Fibroblast of lung (primary cell): ENCODE measurements at regions not wholly inside any gene's neighbourhood (a gene's known extent, or its start where the extent isn't known, plus 50 kb on each side); places are given as distances from the start of the nearest gene placed in this dataset.

ENCODE experiments used
- DNase-seq, 2 donors: peaks; one replicate each; pipeline versions ENCODE4 v3.0.0 to v3.0.0-alpha.2; 2010; ENCODE audit warnings: low read depth in 2 of 2
- H2AFZ ChIP-seq: 2 replicates; pipeline ENCODE4 v1.5.1; 2012; ENCODE audit warnings: low read length, control low read depth, inconsistent platforms
- H3K27ac ChIP-seq: 2 replicates; pipeline ENCODE4 v1.5.1; 2011; ENCODE audit warnings: low read length, control low read depth; ENCODE audit not compliant: insufficient read depth
- H3K27me3 ChIP-seq: 2 replicates; pipeline ENCODE4 v1.5.1; 2011; ENCODE audit warnings: mild to moderate bottlenecking, low read length; ENCODE audit not compliant: control insufficient read depth, insufficient read depth
- H3K36me3 ChIP-seq: 2 replicates; pipeline ENCODE4 v1.5.1; 2011; ENCODE audit warnings: low read length; ENCODE audit not compliant: control insufficient read depth, insufficient read depth
- H3K4me1 ChIP-seq: 2 replicates; pipeline ENCODE4 v1.5.1; 2011; ENCODE audit warnings: low read length; ENCODE audit not compliant: control insufficient read depth, insufficient read depth; ENCODE audit errors: extremely low read depth
- H3K4me2 ChIP-seq: 2 replicates; pipeline ENCODE4 v1.5.1; 2011; ENCODE audit warnings: low read length, control low read depth; ENCODE audit not compliant: insufficient read depth; ENCODE audit errors: extremely low read depth
- H3K4me3 ChIP-seq, 4 experiments: fragments of 200-600 bp in 1 of 4; sonication (generic) in 1 of 4; replicated peaks in 1 of 4; 2 replicates each; pipeline ENCODE4 v1.5.1; 2011 to 2016; ENCODE audit warnings: low read length in 4 of 4, low read depth in 3 of 4, mild to moderate bottlenecking in 3 of 4, control low read depth in 2 of 4, inconsistent platforms in 1 of 4, mixed read lengths in 1 of 4; ENCODE audit not compliant: insufficient read depth in 1 of 4; ENCODE audit errors: control extremely low read depth in 1 of 4
- H3K79me2 ChIP-seq: 2 replicates; pipeline ENCODE4 v1.5.1; 2012; ENCODE audit warnings: mild to moderate bottlenecking, low read length, inconsistent platforms; ENCODE audit not compliant: control insufficient read depth, insufficient read depth
- H3K9ac ChIP-seq: 2 replicates; pipeline ENCODE4 v1.5.1; 2011; ENCODE audit warnings: mild to moderate bottlenecking, low read length, control low read depth; ENCODE audit not compliant: insufficient read depth
- H3K9me3 ChIP-seq: 2 replicates; pipeline ENCODE4 v1.5.1; 2012; ENCODE audit warnings: low read depth, low read length; ENCODE audit not compliant: control insufficient read depth, insufficient read depth
- H4K20me1 ChIP-seq: 2 replicates; pipeline ENCODE4 v1.5.1; 2011; ENCODE audit warnings: low read length; ENCODE audit not compliant: control insufficient read depth, insufficient read depth; ENCODE audit errors: extremely low read depth
- EZH2 ChIP-seq: IDR thresholded peaks from 2 replicates; pipeline ENCODE4 v1.5.1; 2012; ENCODE audit warnings: low read length, control low read depth, mild to moderate bottlenecking; ENCODE audit errors: missing control alignments
- TF ChIP-seq, protein P1 (sequence below), 2 donors: IDR thresholded peaks in 1 of 2; conservative IDR thresholded peaks in 1 of 2; 1 replicate in 1 of 2; 2 replicates in 1 of 2; pipeline ENCODE4 v1.5.1; 2011 to 2012; ENCODE audit warnings: low read length in 2 of 2, control low read depth in 1 of 2, inconsistent platforms in 1 of 2, low read depth in 1 of 2, mild to moderate bottlenecking in 1 of 2

DNA sequence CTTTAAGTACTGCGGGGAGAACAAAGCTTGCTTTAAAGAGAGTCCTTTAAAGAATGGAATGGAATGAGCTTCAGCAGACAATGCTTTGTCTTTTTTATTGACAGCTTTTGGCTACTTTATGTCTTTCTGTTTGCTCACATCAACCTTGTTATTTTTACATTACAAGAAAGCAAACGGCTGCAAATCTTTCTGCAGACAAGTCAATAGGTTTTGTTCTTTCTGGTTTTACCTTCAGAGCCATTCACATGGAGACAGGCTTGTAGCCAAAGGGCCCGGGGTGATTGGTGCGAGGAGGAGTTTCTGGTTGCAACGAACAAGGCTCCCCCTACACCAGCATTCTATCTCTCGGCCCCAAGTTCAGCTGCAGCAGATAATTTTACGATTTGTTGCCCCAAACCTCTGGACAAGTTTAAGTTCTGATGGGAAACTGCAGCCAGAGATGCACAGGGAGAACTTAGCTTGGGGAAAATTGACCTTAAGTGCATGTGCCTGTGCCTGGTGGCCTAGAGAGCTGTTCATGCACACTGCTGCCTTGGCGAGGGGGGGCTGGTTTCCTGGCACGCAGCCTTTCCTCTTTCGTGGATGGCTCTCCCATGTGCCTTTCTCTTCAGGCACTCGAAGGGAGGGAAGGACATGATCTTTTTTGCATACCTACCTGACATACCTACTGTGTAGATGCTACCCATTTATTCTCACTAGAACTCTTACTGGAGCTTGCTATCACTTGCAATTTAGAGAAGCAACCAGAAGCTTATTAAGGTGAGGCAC, 543.2 kb downstream of the DCDC2C start:
- DNase-seq = no peak
- no peak overlapping the region for H3K27ac ChIP-seq
- no peaks in the 10 kb centered on the region for H3K9me3 ChIP-seq
- no peaks in the 10 kb centered on the region for H3K27me3 ChIP-seq
- H2AFZ ChIP-seq = no peak overlapping the region
- H3K9ac ChIP-seq = no peak overlapping the region
- no peaks in the 10 kb centered on the region for H3K36me3 ChIP-seq
- H3K4me2 ChIP-seq = no peak overlapping the region
- no peaks in the 10 kb centered on the region for H3K79me2 ChIP-seq
- H3K4me1 ChIP-seq = no peaks in the 10 kb centered on the region
- H4K20me1 ChIP-seq = no peaks in the 10 kb centered on the region
- TF ChIP-seq EZH2 = no peak
- TF ChIP-seq, protein P1, sequence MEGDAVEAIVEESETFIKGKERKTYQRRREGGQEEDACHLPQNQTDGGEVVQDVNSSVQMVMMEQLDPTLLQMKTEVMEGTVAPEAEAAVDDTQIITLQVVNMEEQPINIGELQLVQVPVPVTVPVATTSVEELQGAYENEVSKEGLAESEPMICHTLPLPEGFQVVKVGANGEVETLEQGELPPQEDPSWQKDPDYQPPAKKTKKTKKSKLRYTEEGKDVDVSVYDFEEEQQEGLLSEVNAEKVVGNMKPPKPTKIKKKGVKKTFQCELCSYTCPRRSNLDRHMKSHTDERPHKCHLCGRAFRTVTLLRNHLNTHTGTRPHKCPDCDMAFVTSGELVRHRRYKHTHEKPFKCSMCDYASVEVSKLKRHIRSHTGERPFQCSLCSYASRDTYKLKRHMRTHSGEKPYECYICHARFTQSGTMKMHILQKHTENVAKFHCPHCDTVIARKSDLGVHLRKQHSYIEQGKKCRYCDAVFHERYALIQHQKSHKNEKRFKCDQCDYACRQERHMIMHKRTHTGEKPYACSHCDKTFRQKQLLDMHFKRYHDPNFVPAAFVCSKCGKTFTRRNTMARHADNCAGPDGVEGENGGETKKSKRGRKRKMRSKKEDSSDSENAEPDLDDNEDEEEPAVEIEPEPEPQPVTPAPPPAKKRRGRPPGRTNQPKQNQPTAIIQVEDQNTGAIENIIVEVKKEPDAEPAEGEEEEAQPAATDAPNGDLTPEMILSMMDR (conservative IDR thresholded peaks at IDR 0.05 in 1 of 2, IDR thresholded peaks at IDR 0.05 in 1 of 2; ENCODE audit: low read depth in 1 of 2, low read length in 2 of 2) = no peak
- no peak overlapping the region for H3K4me3 ChIP-seq

DNA sequence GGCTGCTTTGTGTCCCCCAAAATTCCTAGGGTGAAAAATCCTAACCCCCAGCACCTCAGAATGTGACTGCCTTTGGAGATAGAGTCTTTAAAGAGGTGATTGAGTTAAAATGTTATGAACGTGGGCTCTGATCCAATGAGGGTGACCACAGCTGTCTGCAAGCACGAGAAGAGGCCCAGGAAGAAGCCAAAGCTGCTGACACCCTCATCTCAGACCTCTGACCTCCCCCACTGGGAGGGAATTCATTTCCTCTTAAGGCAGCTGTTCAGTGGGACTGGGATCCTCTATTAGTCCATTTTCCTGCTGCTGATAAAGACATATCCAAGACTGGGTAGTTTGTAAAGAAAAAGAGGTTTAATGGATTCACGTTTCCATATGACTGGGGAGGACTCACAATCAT, 544.4 kb downstream of the DCDC2C start:
- Histone ChIP-seq H3K4me3 (no peak overlapping the region), H3K36me3 (no peaks in the 10 kb centered on the region), H3K4me2 (no peak overlapping the region), H4K20me1 (no peaks in the 10 kb centered on the region), H3K9ac (no peak overlapping the region), H2AFZ (no peak overlapping the region), H3K9me3 (no peaks in the 10 kb centered on the region), H3K79me2 (no peaks in the 10 kb centered on the region), H3K27ac (no peak overlapping the region), H3K27me3 (no peaks in the 10 kb centered on the region), H3K4me1 (no peaks in the 10 kb centered on the region)
- no peak for TF ChIP-seq EZH2
- TF ChIP-seq, protein P1 (conservative IDR thresholded peaks at IDR 0.05 in 1 of 2, IDR thresholded peaks at IDR 0.05 in 1 of 2; ENCODE audit: low read depth in 1 of 2, low read length in 2 of 2) = no peak
- DNase-seq = peak in 1 of 2 donors; percentile 87

DNA sequence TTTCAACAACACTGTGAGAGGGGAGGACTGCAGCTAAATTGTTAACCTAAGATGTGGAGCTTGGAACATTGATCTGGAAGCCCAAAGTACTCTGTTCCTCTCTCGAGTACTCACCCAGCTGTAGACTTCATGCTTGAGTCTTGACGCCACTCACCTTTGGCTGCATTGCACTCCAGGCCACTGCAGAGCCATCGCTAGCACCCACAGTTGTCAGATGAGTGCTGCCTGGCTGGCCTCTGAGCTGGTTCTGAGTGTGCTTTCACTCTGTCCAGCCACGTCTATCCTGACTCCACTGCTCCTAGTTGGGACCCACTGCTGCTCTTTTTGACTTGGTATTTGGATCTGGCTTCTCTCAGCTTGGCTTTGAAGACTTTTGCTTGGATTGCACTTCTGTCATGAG, 552.1 kb downstream of the DCDC2C start:
- no peak overlapping the region for H3K4me2 ChIP-seq
- H2AFZ ChIP-seq = no peak overlapping the region
- DNase-seq = no peak
- H3K27ac ChIP-seq = no peak overlapping the region
- H3K9ac ChIP-seq = no peak overlapping the region
- H4K20me1 ChIP-seq = no peaks in the 10 kb centered on the region
- no peaks in the 10 kb centered on the region for H3K36me3 ChIP-seq
- H3K27me3 ChIP-seq = no peaks in the 10 kb centered on the region
- TF ChIP-seq, protein P1 (conservative IDR thresholded peaks at IDR 0.05 in 1 of 2, IDR thresholded peaks at IDR 0.05 in 1 of 2; ENCODE audit: low read depth in 1 of 2, low read length in 2 of 2) = no peak
- TF ChIP-seq EZH2 = no peak
- H3K9me3 ChIP-seq = no peaks in the 10 kb centered on the region
- no peaks in the 10 kb centered on the region for H3K79me2 ChIP-seq
- H3K4me1 ChIP-seq = no peaks in the 10 kb centered on the region
- no peak overlapping the region for H3K4me3 ChIP-seq
